ENCODE measurements at regions not wholly inside any gene's neighbourhood (a gene's known extent, or its start where the extent isn't known, plus 50 kb on each side); places are given as distances from the start of the nearest gene placed in this dataset.

DNA sequence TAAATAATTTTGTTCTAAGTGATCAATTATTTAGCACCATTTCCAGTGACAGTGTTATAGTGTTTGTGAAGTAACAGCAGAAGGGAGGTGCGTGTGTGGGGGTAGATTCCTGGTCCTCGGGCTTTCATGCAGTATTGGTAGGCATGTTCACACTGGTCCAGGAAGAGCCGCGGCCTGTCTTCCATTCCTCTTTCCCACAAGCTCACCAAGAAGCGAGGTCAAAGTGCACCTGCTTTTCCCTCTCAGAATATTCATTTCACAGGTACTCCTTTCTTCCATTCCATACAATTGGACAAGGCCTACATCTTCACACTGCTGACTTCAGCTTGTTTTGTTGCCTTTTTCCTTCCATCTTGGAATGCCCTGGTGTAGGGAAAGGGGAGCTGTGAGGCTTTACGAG lies 151.8 kb upstream of the CELF2 start:
- no peak for DNase-seq

DNA sequence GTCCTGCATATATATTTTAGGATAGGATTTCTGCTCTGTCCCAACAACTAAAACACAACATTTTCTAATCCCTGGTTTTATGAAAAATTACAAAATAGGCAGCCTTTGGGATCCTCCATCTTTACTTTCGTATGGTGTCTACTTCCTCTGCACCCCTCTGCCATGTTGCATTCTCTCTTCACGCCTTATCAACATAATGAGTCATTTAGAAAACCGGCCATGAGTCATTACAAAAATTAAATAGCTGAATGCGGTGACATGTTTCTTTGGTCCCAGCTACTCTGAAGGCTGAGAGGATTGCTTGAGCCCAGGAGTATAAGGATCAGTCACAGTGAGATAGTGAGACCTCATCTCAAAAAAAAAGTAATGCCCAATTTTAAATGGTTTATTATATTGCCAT lies 148.1 kb upstream of the CELF2 start:
- no peak for DNase-seq

DNA sequence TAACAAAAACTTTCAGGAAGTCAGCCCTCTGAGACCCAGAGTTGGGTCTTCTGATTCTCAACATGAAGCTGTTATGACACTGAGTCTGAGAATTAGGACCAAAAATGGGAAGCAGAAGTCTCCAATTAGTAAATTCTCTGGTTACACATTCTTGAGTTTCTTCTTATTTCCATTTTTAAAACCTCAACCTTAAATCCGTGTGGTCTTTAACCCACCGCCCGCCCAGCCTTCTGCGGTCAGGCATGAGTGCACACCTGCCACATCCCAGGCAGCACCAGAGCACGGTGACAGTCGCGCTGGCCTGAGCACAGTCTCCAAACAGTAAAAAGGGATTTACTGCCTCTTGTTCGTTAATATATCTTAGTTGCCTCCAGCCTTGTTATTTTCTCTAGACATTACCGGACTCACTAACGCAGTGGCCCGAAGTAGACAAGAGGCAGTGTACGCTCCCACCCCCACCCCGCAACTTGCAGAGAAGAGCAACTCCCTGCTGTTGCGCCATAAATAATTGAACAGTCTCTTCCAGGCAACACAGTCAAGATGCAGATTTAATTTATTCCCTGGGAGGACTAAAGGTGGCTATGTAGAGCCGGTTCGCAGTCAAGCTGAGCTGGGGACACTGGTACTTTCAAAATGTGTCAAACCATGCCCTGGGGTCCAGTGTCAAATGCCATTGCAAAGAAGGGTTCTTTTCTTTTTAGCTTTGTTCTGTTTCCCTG lies 147.0 kb upstream of the CELF2 start:
- no peak for DNase-seq

DNA sequence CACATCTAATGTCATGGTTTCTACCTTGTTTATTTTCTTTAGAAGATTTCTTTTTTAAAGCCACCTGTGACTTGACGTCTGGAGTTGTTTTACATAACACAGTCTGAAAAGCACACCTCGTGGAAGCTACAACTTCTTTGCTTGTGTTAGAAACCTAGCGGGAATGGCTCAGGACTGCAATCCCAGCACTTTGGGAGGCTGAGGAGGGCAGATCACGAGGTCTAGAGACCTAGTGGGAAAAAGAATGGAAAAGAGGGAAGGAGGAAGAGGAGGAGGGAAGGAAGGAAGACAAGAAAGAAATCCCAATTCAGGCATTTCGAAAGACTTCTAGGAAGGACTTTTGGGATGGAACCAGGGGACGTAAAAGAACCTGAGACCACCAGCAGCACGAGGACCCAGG lies 146.3 kb upstream of the CELF2 start:
- no peak for DNase-seq

DNA sequence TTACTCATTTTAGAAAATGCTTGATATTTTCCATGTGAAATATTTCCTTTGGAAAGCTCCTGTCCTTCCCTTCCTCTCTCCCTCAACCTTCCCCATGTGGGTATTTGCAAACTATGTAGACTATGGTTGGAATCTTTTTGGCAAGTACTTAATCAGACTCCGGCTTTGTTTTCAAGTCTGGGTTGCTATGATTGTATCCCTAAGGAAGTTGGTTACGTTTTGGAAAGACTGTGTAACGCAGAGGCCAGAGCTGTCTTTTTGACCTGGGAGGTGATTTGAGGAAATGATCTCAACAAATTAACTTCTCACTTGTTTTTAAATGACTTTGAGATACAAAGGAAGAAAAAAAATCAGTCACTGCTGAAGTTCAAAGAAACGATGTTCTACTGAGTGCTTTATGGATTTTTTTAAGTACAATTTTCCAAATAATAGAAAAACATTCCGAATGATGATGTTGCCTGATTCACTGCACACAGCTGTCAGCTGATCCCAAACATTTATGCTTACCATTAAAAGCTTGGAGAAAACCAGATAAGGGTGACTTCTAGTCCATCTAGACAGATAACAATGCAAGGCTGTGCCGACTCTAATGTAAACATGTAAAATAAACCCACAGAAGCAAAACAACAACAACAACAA lies 145.5 kb upstream of the CELF2 start:
- DNase-seq = no peak

DNA sequence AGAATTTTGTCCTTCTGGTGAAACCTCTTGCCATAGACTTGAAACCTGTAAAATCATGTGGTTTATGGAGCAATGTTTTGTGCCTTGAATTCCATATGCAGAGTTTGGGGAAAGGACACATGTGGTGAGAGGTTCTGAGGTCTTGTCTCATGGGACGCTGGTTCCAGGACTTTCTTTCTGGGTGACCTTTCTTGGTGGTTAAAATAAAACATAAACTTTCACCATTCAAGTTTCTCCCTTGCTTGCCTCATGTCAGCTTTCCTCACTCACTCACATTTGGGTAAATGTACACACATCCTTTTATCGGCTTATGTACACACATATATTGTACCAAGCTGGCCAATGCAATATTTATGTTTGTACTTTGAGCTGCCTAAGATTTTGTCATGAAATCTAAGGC lies 144.9 kb upstream of the CELF2 start:
- DNase-seq = no peak

DNA sequence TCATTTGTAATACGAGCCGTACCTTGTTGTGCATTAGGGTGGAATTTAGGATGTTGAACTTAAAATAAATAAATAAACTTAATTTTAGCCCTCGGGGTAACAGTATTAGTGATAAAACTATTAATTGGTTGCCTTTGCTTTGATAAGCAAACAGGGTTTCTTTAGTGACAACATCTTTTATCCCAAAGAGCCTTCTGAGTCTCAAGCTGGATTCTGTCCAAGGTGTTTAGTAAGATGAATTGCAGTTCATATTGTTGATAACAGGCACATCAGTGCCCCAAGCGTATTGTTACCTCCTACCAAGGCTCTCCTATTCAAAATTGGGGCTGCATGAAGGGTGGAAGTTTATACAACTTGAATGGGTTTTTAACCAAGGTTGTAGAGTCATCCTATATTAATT lies 144.4 kb upstream of the CELF2 start:
- no peak for DNase-seq

DNA sequence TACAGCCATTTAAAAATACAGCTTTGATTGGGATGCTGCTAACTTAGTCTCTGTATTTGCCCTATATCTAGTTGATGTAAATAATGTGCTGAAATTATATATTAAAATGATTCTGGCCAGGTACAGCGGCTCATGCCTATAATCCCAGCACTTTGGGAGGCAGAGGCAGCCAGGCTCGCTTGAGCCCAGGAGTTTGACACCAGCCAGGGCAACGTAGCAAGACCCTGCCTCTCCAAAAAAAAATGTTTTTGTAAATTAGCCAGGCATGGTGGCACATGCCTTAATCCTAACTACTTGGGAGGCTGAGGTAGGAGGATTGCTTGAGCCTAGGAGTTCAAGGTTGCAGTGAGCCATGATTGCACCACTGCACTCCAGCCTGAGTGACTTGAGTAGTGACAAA lies 143.8 kb upstream of the CELF2 start:
- DNase-seq = no peak

DNA sequence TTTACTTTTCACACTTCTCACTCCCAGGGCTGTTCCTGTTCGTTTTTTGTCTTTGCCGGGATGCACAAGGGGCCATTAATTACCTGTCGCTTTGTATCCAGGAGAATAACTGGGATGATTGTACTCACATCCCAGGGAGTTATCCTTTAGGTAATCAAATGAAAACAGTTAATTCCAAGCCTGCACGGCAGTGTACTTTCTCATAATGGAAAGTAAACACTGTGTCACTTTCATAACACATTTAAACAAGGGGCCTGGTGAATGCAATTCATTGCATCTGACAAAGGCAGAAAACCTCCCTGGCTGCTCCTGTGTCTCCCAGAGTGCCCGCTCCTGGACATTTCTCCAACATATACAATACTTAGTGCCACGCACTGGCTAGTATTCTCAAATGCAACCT lies 138.7 kb upstream of the CELF2 start:
- peak; percentile 68 for DNase-seq

DNA sequence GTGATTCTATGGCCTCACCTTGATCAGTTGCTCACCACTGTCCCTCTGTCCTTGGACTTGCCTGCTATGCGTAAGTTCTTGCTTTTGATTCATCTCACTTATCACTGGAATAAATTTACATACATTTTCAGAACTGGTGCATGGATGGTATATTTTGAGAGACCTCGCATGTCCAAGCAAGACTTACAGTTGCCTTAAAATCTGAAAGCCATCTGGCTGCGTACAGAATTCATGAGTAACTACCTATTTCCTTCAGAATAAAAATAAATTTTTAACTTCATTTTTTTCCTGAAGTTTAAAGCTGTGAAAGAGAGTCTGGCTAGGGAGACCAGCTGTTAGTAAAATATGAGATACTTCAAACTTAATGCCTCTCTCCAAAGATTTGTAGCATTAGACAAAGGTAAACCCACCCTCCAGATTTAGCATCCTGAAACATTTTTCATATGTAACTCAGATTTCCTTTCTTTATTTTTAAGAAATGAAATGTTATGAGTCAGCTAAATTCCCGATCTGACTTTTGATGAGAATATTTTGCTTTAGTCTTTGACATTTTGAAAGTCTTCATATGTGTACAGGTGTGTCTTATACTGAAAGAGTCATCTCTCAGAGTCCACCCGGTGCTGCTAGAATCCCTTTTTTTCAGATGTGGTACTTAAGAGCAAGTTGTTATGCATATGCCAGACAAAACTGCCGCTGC lies 136.4 kb upstream of the CELF2 start:
- DNase-seq = no peak

DNA sequence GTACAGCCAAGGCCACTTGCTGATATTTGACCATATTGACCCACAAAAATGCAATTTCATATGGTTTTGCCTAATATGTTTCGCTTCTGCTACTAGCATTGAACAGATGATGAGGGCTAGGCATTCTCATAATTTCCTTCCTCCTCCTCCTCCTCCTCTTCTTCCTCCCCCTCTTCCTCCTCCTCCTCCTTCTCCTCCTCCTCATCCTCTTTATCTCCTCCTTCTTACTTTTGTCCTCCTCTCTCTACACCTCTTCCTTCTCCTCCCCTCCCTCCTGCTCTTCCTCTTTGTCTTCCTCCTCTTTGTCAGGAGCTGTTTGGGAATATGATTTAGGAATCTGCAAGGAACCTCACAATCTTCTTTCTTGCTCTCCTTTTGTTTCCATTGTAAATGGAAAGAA lies 133.9 kb upstream of the CELF2 start:
- no peak for DNase-seq

DNA sequence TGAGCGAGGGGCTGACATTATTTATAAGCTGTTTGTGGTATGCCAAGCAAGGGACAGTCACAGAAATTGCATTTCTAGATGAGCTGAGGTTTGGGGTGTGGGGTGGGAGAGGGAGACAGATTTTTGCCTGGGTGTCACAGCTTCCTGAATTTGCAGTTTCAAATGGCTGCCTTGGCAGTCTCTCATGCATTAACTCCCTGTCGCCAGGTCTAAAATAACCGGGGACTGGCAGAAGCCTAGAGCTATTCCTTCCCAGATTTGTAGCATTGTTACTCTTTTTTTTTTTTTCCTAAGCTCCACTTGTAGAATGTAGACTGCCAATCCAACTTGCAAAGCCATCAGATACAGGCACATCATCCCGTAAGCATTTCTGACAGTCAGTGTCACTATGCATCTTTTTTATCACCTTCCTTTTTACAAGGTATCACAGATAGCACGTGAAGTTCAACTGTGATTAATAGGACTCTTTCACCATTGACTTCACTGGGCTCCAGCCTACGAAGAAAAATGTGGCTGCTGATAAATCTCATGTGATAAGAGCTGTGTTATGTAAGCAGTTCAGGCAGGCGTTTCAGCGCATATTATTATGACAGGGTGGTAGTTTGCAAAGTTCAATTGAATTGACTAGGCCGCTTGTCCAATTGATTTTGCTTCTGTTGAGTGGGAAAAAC lies 130.7 kb upstream of the CELF2 start:
- no peak for DNase-seq

DNA sequence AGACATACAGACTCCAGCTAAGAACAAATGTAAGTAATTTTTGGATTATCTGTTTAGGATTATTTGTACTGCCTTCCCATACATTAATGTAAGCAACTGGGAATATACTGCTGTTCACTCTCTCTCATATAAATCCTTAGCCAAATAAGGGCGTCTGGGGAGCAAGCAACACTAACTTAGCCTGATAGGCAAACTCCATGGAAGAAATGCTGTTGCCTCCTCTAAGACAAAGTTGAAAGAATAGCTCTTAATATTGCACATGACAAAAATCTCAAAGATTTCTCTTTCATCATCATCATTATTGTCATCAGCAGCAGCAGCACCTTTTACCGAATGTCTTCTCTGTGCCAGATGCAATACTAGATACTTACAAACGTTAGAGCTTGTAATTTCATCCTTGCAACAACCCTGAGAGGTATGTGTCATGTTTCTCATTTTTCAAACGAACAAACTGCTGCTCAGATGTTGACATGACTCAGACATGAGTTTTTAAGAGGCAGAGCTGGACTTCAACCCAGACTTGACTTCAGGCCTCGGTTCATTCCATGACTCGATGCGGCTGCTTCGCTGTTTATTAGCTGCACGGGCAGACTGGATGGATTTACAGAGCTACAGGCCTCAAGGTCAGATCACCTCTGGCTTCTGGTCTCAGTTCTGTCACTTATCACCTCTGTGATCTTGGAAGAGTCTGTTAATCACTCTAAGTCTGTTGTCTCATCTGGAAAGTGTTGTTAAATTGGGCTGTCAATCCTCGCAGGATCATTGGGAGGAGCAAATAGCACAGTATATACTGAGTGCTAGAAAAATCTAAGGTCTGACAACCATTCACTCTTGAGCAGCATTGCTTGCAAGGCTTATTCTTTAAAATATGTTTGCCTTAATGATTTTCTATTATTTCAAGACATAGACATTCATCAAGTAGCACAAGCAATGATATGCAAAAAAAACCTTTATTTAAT lies 126.3 kb upstream of the CELF2 start:
- DNase-seq = no peak

DNA sequence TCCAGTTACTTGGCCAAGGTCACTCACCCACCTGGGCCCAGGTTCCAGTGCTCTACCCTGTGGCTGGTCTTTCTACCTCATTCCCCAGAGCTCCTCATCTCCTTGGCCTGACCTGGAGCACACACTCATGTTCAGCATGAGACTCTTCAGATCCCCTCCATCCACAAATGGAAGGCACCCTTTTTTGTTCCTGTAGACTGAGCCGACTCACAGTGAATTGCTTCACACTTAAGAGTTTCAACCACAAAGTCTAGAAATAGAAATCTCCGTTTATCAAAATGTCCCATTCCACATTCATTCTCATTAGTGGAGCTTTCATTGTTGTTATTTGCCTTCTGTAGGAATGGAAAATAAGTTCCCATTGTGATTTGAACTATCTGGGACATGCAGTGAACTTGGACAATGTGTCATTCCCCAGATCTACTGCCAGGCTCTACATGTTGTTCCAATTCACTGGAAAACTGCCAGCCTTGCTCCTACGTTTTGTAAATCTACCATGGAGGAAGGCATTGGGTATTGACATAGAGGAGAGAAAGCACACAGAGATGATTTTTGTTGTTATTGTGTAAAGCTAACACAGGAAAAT lies 125.3 kb upstream of the CELF2 start:
- DNase-seq = no peak

DNA sequence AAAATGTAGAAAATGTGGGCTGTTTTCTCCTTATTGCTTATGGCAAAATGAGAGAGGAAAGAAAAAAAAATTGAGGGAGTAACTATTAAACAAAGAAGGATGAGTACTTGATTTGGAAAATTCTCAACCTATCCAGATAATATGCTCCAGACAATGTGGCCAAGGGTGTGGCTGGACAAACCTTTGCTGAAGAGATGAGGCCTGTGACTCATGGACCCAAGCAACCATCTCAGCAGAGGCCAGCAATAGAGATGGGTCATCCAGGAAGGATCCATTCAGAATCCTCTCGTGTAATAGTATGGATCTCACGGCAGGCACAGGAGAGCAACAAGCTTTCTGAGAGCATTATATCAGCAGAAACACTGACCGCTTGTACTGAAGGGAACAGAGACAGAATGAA lies 120.3 kb upstream of the CELF2 start:
- no peak for DNase-seq

DNA sequence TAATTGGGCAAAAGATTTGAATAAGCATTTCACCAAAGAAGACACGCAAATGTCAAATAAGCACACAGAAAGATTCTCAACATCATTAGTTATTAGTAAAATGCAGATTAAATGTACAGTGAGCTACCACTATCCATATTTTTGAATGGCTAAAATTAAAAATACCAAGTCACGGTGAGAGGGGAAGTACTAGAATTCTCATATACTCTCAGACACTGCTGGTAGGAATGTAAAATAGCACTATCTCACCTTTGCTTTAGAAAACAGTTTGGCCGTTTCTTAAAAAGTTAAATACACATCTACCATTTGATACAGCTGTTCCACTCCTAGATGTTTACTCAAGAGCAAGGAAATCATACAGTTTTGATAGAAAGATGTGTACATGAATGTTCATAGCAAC lies 115.8 kb upstream of the CELF2 start:
- DNase-seq = no peak

DNA sequence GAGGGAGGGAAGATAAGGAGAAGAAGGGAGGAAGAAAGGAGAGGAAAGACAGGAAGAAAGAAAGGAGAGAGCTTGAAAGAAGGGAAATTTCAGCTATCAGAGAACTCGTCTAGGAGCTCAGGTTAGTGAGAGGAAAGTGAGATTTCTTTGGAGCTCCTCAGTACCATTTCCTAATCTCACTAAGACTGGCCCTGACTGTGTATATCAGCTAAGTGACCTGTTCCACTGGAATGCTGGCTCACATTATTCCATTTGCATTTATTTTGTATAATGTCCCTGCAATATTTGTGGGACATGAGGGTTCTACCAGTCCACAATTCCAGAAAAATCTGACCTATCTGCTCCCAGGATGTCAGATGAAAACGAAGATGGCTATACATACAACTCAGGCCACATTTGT lies 114.7 kb upstream of the CELF2 start:
- no peak for DNase-seq

DNA sequence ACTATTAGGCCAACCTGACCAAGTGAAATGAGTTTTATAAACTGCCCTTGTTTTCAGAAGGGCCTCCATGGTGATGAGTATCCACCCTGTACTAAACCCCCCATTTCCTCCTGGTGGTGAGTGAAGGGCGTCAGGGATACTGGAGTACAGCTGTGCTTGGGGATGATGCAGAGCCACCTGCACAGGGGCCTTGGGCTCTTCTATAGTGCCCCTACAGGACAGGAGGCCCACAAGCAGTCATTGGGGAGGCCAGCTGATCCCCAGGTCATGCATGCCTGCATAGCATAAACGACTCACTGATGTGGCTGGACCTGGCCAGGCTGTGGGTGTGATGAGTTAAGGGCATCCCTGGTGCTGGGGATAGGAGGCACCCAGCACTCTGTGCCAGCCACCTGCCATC lies 114.1 kb upstream of the CELF2 start:
- no peak for DNase-seq

DNA sequence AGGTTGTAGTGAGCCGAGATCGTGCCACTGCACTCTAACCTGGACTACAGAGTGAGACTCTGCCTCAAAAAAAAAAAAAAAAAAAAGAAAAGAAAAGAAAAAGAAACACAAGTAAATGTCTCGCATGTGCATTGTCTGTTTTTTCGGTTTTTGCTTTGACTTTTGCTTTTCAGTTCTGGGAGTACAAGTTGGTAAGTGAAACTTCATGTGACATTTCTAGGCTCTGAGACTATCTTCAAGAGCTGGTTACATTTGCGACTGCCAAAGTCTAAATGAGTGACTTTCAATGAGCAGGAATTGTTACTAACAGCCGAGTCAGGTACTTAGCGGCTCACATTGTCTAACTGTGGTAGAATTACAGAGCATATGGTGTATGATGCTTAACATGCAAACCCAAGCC lies 107.0 kb upstream of the CELF2 start:
- no peak for DNase-seq

DNA sequence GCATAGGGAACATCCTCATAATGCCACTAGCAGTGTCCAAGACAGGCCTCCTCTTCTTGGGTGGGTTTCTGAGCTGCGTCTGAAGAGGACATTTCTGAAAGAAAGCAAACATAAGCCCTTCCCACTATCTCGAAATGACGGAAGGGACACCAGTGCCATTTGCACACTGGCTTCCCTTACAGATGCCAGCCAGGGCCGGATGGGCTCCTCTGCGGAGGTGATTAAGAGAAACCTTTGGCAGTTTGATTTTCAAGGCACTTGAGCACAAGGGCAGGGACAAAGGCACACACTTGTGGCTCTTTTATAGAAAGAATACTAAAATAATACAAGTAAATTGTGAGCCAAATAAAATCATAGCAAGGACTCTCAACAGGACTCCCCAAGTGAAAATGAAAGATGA lies 106.6 kb upstream of the CELF2 start:
- DNase-seq = no peak

DNA sequence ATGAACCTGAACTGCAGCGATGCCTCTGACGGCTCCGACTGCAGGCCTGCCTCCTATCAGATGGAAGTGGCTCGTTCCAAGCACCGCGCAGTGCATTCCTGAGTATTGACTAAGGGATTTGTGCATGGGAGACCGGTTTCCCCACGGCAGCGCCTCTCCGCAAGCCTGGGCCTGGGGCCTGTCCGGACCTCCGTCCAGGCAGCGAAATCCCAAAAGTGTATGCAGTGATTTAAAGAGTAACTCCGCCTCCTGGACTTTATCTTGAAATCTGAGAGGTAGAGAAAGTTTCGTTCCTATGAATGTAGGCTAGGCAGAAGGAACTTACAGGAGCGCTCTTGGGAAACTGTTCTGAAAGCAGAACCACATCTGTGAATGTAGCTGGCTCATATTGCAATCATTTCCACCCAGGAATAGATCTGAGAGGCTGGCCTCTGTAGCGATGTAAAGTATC lies 106.2 kb upstream of the CELF2 start:
- DNase-seq = no peak

DNA sequence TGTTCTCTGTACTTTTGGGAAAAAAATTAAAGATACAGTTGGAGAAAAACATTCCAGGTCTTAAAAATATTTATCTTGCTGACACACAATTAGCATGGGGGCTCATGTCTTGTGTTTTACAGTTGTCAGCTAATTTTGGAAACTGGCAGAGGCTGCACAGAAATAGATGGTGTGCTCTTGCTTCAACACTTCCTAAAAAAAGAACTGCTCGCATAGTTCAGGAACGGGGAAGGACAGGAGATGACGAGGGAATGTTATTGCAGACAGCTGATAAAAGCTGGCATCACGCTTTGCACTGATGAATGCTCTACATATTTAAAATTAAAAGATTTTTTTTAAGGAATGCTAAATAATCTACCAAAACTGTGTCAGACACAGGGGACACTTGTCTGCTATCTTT lies 103.5 kb upstream of the CELF2 start:
- no peak for DNase-seq

Data from COR-L47 (cell line).